Liver (tissue), 8 donors: ENCODE measurements at regions not wholly inside any gene's neighbourhood (a gene's known extent, or its start where the extent isn't known, plus 50 kb on each side); places are given as distances from the start of the nearest gene placed in this dataset.

Experiments used
- DNase-seq: peaks from one replicate; pipeline ENCODE4 v3.0.0-alpha.2; 2017; ENCODE audit warnings: low spot score
- H3K27ac ChIP-seq, 2 donors: one replicate each; pipeline ENCODE4 v1.7.0; 2013; ENCODE audit warnings: inconsistent platforms in 2 of 2, low read length in 2 of 2, control low read depth in 1 of 2, low read depth in 1 of 2, mild to moderate bottlenecking in 1 of 2
- H3K27me3 ChIP-seq, 4 donors: one replicate each; pipeline versions ENCODE4 v1.6.1 to v1.7.0; 2013; ENCODE audit warnings: low read length in 3 of 4, inconsistent platforms in 1 of 4, mild to moderate bottlenecking in 1 of 4, moderate library complexity in 1 of 4; ENCODE audit not compliant: control insufficient read depth in 4 of 4, insufficient read depth in 4 of 4
- H3K36me3 ChIP-seq, 4 donors: one replicate each; pipeline versions ENCODE4 v1.6.1 to v1.7.0; 2013; ENCODE audit warnings: low read length in 3 of 4, mild to moderate bottlenecking in 3 of 4, low read depth in 1 of 4, moderate library complexity in 1 of 4; ENCODE audit not compliant: control insufficient read depth in 4 of 4, insufficient read depth in 3 of 4
- H3K4me1 ChIP-seq, 4 donors: one replicate each; pipeline versions ENCODE4 v1.6.1 to v1.7.0; 2013; ENCODE audit warnings: low read length in 3 of 4, mild to moderate bottlenecking in 3 of 4, moderate library complexity in 1 of 4; ENCODE audit not compliant: control insufficient read depth in 4 of 4, insufficient read depth in 4 of 4
- H3K4me3 ChIP-seq, 3 donors: one replicate each; pipeline versions ENCODE4 v1.6.1 to v1.7.0; 2013; ENCODE audit warnings: low read length in 3 of 3, control low read depth in 1 of 3, low read depth in 1 of 3, mild to moderate bottlenecking in 1 of 3
- H3K9ac ChIP-seq, 2 donors: one replicate each; pipeline ENCODE4 v1.7.0; 2013; ENCODE audit warnings: low read length in 2 of 2, mild to moderate bottlenecking in 2 of 2, moderate library complexity in 2 of 2, control low read depth in 1 of 2, low read depth in 1 of 2
- H3K9me3 ChIP-seq, 4 donors: one replicate each; pipeline versions ENCODE4 v1.6.1 to v1.7.0; 2013; ENCODE audit warnings: low read length in 3 of 4; ENCODE audit not compliant: control insufficient read depth in 4 of 4
- EGR1 ChIP-seq, 2 donors: IDR thresholded peaks; 2 replicates each; pipeline ENCODE4 v1.6.1; 2016 to 2018; ENCODE audit warnings: antibody characterized with exemption in 2 of 2, low read depth in 2 of 2
- FOXA1 ChIP-seq: IDR thresholded peaks from 2 replicates; pipeline ENCODE4 v1.6.1; 2016; ENCODE audit warnings: antibody characterized with exemption
- FOXA2 ChIP-seq: IDR thresholded peaks from 2 replicates; pipeline ENCODE4 v1.6.1; 2016; ENCODE audit warnings: antibody characterized with exemption
- GABPA ChIP-seq, 2 donors: IDR thresholded peaks in 1 of 2; conservative IDR thresholded peaks in 1 of 2; 2 replicates each; pipeline ENCODE4 v1.6.1; 2016; ENCODE audit warnings: antibody characterized with exemption in 2 of 2, mild to moderate bottlenecking in 1 of 2, moderate library complexity in 1 of 2
- HNF4A ChIP-seq, 2 donors: conservative IDR thresholded peaks; 2 replicates each; pipeline ENCODE4 v1.6.1; 2016; ENCODE audit warnings: antibody characterized with exemption in 2 of 2, mild to moderate bottlenecking in 2 of 2
- HNF4G ChIP-seq: IDR thresholded peaks from 2 replicates; pipeline ENCODE4 v1.6.1; 2016; ENCODE audit warnings: antibody characterized with exemption
- JUND ChIP-seq, 2 donors: IDR thresholded peaks; 2 replicates each; pipeline ENCODE4 v1.6.1; 2016; ENCODE audit warnings: antibody characterized with exemption in 2 of 2
- NR2F2 ChIP-seq: IDR thresholded peaks from 2 replicates; pipeline ENCODE4 v1.6.1; 2016; ENCODE audit warnings: antibody characterized with exemption
- RAD21 ChIP-seq, 2 donors: IDR thresholded peaks; 2 replicates each; pipeline ENCODE4 v1.6.1; 2016; ENCODE audit warnings: antibody characterized with exemption in 2 of 2, mild to moderate bottlenecking in 2 of 2
- RXRA ChIP-seq, 2 donors: IDR thresholded peaks; 2 replicates each; pipeline ENCODE4 v1.6.1; 2017 to 2018; ENCODE audit warnings: antibody characterized with exemption in 2 of 2, mild to moderate bottlenecking in 1 of 2
- SP1 ChIP-seq: IDR thresholded peaks from 2 replicates; pipeline ENCODE4 v1.6.1; 2018; ENCODE audit warnings: antibody characterized with exemption, mild to moderate bottlenecking
- TAF1 ChIP-seq: conservative IDR thresholded peaks from 2 replicates; pipeline ENCODE4 v1.6.1; 2016; ENCODE audit warnings: antibody characterized with exemption, mild to moderate bottlenecking
- YY1 ChIP-seq: IDR thresholded peaks from 2 replicates; pipeline ENCODE4 v1.6.1; 2016; ENCODE audit warnings: antibody characterized with exemption, mild to moderate bottlenecking
- WGBS: extraction: QIAGEN DNeasy Blood & Tissue Kit; methylation state at CpG from one replicate; pipeline ENCODE4 v1.1.7; 2013; 5-methylcytosine and 5-hydroxymethylcytosine counted together
- TF ChIP-seq, protein P1 (sequence below): fragments of 150-350 bp; IDR thresholded peaks from 2 replicates; pipeline ENCODE4 v1.5.1; 2017; ENCODE audit warnings: improper control_type of control experiment, low read depth, low read length; ENCODE audit not compliant: missing input control
- TF ChIP-seq, protein P2 (sequence below): IDR thresholded peaks from 2 replicates; pipeline ENCODE4 v1.6.1; 2016; ENCODE audit warnings: antibody characterized with exemption
- TF ChIP-seq, protein P3 (sequence below): IDR thresholded peaks from 2 replicates; pipeline ENCODE4 v1.6.1; 2016; ENCODE audit warnings: antibody characterized with exemption
- TF ChIP-seq, protein P4 (sequence below): IDR thresholded peaks from 2 replicates; pipeline ENCODE4 v1.6.1; 2016; ENCODE audit warnings: antibody characterized with exemption
- TF ChIP-seq, protein P5 (sequence below): IDR thresholded peaks from 2 replicates; pipeline ENCODE4 v1.6.1; 2016; ENCODE audit warnings: antibody characterized with exemption, mild to moderate bottlenecking
- donor health status: healthy.
- donor health status: healthy.
- donor health status: healthy.
- donor health status: healthy.
- donor health status: healthy.

DNA sequence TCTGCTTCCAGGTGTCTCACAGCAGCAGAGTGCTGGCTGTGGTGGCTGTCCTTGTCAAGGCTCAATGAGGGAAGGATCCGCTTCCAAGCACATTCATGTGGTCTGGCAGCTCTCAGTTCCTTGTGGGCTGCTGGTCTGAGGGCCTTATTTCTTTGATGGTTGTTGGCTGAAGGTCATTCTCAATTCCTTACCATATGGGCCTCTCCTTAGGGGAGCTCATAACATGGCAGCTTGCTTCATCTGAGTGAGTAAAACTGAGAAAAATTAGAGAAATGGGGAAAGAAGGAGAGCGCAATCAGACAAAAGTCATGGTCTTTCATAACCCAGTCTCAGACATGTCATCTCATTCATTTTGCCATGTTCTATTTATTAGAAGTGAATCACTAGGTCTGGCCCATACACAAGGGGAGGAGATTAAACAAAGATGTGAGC lies 81.7 kb upstream of the TSPAN2 start:
- WGBS, result 96% methylated on average over 2 of the region's 2 CpGs
- no peaks in the 10 kb centered on the region for H3K4me1 ChIP-seq
- no peak overlapping the region for H3K9ac ChIP-seq
- H3K9me3 ChIP-seq, result no peaks in the 10 kb centered on the region
- no peak overlapping the region for H3K27ac ChIP-seq
- no peak for DNase-seq
- no peaks in the 10 kb centered on the region for H3K36me3 ChIP-seq
- no peaks in the 10 kb centered on the region for H3K27me3 ChIP-seq
- H3K4me3 ChIP-seq, result no peak overlapping the region
- TF ChIP-seq TAF1 (no peak), EGR1 (IDR thresholded peaks at IDR 0.05; ENCODE audit: low read depth in 2 of 2) (no peak), RAD21 (IDR thresholded peaks at IDR 0.05) (no peak), YY1 (no peak), JUND (IDR thresholded peaks at IDR 0.05) (no peak), FOXA1 (no peak), HNF4G (no peak), HNF4A (conservative IDR thresholded peaks at IDR 0.05) (no peak), SP1 (no peak), NR2F2 (no peak), RXRA (IDR thresholded peaks at IDR 0.05) (no peak)
- TF ChIP-seq, protein P1, sequence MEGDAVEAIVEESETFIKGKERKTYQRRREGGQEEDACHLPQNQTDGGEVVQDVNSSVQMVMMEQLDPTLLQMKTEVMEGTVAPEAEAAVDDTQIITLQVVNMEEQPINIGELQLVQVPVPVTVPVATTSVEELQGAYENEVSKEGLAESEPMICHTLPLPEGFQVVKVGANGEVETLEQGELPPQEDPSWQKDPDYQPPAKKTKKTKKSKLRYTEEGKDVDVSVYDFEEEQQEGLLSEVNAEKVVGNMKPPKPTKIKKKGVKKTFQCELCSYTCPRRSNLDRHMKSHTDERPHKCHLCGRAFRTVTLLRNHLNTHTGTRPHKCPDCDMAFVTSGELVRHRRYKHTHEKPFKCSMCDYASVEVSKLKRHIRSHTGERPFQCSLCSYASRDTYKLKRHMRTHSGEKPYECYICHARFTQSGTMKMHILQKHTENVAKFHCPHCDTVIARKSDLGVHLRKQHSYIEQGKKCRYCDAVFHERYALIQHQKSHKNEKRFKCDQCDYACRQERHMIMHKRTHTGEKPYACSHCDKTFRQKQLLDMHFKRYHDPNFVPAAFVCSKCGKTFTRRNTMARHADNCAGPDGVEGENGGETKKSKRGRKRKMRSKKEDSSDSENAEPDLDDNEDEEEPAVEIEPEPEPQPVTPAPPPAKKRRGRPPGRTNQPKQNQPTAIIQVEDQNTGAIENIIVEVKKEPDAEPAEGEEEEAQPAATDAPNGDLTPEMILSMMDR, result no peak
- TF ChIP-seq, protein P2, sequence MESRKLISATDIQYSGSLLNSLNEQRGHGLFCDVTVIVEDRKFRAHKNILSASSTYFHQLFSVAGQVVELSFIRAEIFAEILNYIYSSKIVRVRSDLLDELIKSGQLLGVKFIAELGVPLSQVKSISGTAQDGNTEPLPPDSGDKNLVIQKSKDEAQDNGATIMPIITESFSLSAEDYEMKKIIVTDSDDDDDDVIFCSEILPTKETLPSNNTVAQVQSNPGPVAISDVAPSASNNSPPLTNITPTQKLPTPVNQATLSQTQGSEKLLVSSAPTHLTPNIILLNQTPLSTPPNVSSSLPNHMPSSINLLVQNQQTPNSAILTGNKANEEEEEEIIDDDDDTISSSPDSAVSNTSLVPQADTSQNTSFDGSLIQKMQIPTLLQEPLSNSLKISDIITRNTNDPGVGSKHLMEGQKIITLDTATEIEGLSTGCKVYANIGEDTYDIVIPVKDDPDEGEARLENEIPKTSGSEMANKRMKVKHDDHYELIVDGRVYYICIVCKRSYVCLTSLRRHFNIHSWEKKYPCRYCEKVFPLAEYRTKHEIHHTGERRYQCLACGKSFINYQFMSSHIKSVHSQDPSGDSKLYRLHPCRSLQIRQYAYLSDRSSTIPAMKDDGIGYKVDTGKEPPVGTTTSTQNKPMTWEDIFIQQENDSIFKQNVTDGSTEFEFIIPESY, result no peak
- TF ChIP-seq, protein P3, sequence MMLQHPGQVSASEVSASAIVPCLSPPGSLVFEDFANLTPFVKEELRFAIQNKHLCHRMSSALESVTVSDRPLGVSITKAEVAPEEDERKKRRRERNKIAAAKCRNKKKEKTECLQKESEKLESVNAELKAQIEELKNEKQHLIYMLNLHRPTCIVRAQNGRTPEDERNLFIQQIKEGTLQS, result no peak
- TF ChIP-seq, protein P4, sequence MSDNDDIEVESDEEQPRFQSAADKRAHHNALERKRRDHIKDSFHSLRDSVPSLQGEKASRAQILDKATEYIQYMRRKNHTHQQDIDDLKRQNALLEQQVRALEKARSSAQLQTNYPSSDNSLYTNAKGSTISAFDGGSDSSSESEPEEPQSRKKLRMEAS, result no peak

DNA sequence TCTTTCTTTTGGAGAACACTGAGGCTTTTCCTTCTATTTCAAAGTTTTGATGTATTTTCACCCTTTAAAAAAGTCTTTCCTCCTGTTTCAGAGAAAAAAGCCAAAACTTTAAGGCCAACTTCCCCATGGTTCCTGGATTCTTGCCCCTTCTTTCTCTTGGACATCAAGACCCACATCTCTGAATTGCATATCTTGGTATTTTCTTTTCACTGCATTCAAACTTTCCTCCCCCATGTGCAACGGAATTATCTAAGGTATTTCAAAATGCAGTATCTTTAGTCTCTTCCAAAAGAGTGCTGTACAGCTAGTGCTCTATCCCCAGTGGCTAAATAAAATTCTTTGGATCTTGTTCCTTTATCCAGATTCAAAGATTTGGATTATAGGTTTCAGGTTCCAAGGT lies 81.1 kb upstream of the TSPAN2 start:
- H3K36me3 ChIP-seq, result no peaks in the 10 kb centered on the region
- H3K9ac ChIP-seq, result no peak overlapping the region
- 76% methylated on average over 1 of the region's 1 CpG for WGBS
- H3K27me3 ChIP-seq, result no peaks in the 10 kb centered on the region
- TF ChIP-seq, protein P3, result no peak
- no peak for TF ChIP-seq SP1
- no peak for TF ChIP-seq JUND (IDR thresholded peaks at IDR 0.05)
- TF ChIP-seq RAD21 (IDR thresholded peaks at IDR 0.05), result no peak
- TF ChIP-seq, protein P1, result no peak
- no peak for TF ChIP-seq TAF1
- TF ChIP-seq, protein P2, result no peak
- no peak for TF ChIP-seq HNF4G
- TF ChIP-seq YY1, result no peak
- no peak for TF ChIP-seq HNF4A (conservative IDR thresholded peaks at IDR 0.05)
- TF ChIP-seq, protein P5, sequence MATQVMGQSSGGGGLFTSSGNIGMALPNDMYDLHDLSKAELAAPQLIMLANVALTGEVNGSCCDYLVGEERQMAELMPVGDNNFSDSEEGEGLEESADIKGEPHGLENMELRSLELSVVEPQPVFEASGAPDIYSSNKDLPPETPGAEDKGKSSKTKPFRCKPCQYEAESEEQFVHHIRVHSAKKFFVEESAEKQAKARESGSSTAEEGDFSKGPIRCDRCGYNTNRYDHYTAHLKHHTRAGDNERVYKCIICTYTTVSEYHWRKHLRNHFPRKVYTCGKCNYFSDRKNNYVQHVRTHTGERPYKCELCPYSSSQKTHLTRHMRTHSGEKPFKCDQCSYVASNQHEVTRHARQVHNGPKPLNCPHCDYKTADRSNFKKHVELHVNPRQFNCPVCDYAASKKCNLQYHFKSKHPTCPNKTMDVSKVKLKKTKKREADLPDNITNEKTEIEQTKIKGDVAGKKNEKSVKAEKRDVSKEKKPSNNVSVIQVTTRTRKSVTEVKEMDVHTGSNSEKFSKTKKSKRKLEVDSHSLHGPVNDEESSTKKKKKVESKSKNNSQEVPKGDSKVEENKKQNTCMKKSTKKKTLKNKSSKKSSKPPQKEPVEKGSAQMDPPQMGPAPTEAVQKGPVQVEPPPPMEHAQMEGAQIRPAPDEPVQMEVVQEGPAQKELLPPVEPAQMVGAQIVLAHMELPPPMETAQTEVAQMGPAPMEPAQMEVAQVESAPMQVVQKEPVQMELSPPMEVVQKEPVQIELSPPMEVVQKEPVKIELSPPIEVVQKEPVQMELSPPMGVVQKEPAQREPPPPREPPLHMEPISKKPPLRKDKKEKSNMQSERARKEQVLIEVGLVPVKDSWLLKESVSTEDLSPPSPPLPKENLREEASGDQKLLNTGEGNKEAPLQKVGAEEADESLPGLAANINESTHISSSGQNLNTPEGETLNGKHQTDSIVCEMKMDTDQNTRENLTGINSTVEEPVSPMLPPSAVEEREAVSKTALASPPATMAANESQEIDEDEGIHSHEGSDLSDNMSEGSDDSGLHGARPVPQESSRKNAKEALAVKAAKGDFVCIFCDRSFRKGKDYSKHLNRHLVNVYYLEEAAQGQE, result no peak
- no peak for TF ChIP-seq FOXA1
- TF ChIP-seq, protein P4, result no peak
- no peak for TF ChIP-seq EGR1 (IDR thresholded peaks at IDR 0.05; ENCODE audit: low read depth in 2 of 2)
- no peak for TF ChIP-seq FOXA2
- TF ChIP-seq NR2F2, result no peak
- no peak for TF ChIP-seq GABPA (IDR thresholded peaks at IDR 0.05 in 1 of 2, conservative IDR thresholded peaks at IDR 0.05 in 1 of 2)
- no peak for TF ChIP-seq RXRA (IDR thresholded peaks at IDR 0.05)
- no peak for DNase-seq
- H3K9me3 ChIP-seq, result no peaks in the 10 kb centered on the region
- no peak overlapping the region for H3K27ac ChIP-seq
- H3K4me1 ChIP-seq, result no peaks in the 10 kb centered on the region
- H3K4me3 ChIP-seq, result no peak overlapping the region
